Vagina (tissue), 2 donors: ENCODE measurements at regions not wholly inside any gene's neighbourhood (a gene's known extent, or its start where the extent isn't known, plus 50 kb on each side); places are given as distances from the start of the nearest gene placed in this dataset.

Source experiments
- DNase-seq, 2 donors: peaks; one replicate each; pipeline ENCODE4 v3.0.0-alpha.2; 2017; ENCODE audit errors: extremely low spot score in 2 of 2
- H3K27ac ChIP-seq: fragments of 200-600 bp; sonication (generic); one replicate; pipeline ENCODE4 v1.5.1; 2019
- H3K27me3 ChIP-seq: fragments of 200-600 bp; sonication (generic); one replicate; pipeline ENCODE4 v1.5.1; 2019
- H3K36me3 ChIP-seq, 2 donors: fragments of 200-600 bp; sonication (generic); one replicate each; pipeline ENCODE4 v1.5.1; 2017 to 2019
- H3K4me1 ChIP-seq: fragments of 200-600 bp; sonication (generic); one replicate; pipeline ENCODE4 v1.5.1; 2019
- H3K4me3 ChIP-seq, 2 donors: fragments of 200-600 bp; sonication (generic); 1 replicate in 1 of 2; 2 replicates in 1 of 2; pipeline ENCODE4 v1.5.1; 2016 to 2019
- H3K9me3 ChIP-seq: fragments of 200-600 bp; sonication (generic); one replicate; pipeline ENCODE4 v1.5.1; 2019
- CTCF ChIP-seq, 3 experiments: fragments of 450-650 bp in 2 of 3; fragments of 200-600 bp in 1 of 3; sonication (generic) in 1 of 3; IDR thresholded peaks; one replicate each; pipeline ENCODE4 v1.5.1; 2017 to 2019; ENCODE audit warnings: antibody characterized with exemption in 3 of 3, mild to moderate bottlenecking in 2 of 3, moderate library complexity in 2 of 3
- POLR2A ChIP-seq, 2 donors: fragments of 450-650 bp; IDR thresholded peaks; one replicate each; pipeline ENCODE4 v1.6.1; 2017; ENCODE audit warnings: antibody characterized with exemption in 2 of 2, mild to moderate bottlenecking in 2 of 2, moderate library complexity in 2 of 2
- POLR2AphosphoS5 ChIP-seq, 2 donors: sonication (generic); formaldehyde crosslinking; IDR thresholded peaks; one replicate each; pipeline ENCODE4 v1.9.0; 2017; ENCODE audit warnings: antibody characterized with exemption in 2 of 2, mild to moderate bottlenecking in 2 of 2, low read depth in 1 of 2; ENCODE audit not compliant: insufficient read depth in 1 of 2
- intact Hi-C: fragments of 100-400 bp; cut with DNase I; formaldehyde crosslinking; loops from one replicate; pipeline ENCODE4 v1.15.1; 2023

DNA sequence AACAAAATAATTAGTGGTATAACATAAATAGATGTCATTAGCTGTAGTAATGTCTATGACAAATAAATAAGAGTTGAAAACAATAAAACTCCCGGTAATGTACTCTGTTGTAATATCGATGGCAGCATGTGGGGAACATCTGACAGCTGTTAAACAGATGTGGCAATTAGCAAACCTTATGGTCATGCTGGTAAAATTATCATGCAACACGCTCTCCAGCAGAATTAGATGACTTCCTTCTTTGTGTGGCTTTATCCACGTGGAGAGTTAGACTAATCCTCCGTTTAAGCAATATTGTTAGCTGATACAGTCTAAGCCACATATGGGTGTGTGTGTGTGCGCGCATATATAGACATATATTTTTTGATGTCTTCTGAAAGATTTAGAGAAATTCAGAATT is 77.7 kb upstream of the ZFP64 start:
- Histone ChIP-seq H3K4me1 (no peaks in the 10 kb centered on the region), H3K27ac (no peak overlapping the region), H3K27me3 (no peaks in the 10 kb centered on the region), H3K4me3 (no peak overlapping the region), H3K36me3 (no peaks in the 10 kb centered on the region), H3K9me3 (no peaks in the 10 kb centered on the region)
- no peak for TF ChIP-seq CTCF (IDR thresholded peaks at IDR 0.05)
- TF ChIP-seq POLR2AphosphoS5 (IDR thresholded peaks at IDR 0.05; ENCODE audit: insufficient read depth in 1 of 2, low read depth in 1 of 2): no peak
- no peak for TF ChIP-seq POLR2A (IDR thresholded peaks at IDR 0.05)
- intact Hi-C loops: no loop called here
- no peak for DNase-seq

GRCh38 chr20:52268184-52268749 is 76.7 kb upstream of the ZFP64 start:
- H3K9me3 ChIP-seq: no peaks in the 10 kb centered on the region
- no peaks in the 10 kb centered on the region for H3K27me3 ChIP-seq
- H3K36me3 ChIP-seq: no peaks in the 10 kb centered on the region
- no peaks in the 10 kb centered on the region for H3K4me1 ChIP-seq
- H3K27ac ChIP-seq: no peak overlapping the region
- DNase-seq: no peak
- H3K4me3 ChIP-seq: no peak overlapping the region
- TF ChIP-seq CTCF (IDR thresholded peaks at IDR 0.05) (no peak), POLR2AphosphoS5 (IDR thresholded peaks at IDR 0.05; ENCODE audit: insufficient read depth in 1 of 2, low read depth in 1 of 2) (no peak), POLR2A (IDR thresholded peaks at IDR 0.05) (no peak)
- intact Hi-C loops: no loop called here

- intact Hi-C loops: no loop called here
- H3K27me3 ChIP-seq: no peaks in the 10 kb centered on the region
- no peak for TF ChIP-seq CTCF (IDR thresholded peaks at IDR 0.05)
- no peak for TF ChIP-seq POLR2A (IDR thresholded peaks at IDR 0.05)
- TF ChIP-seq POLR2AphosphoS5 (IDR thresholded peaks at IDR 0.05; ENCODE audit: insufficient read depth in 1 of 2, low read depth in 1 of 2): no peak
Observed at GRCh38 chr20:52267418-52267817, 75.8 kb upstream of the ZFP64 start.

DNA sequence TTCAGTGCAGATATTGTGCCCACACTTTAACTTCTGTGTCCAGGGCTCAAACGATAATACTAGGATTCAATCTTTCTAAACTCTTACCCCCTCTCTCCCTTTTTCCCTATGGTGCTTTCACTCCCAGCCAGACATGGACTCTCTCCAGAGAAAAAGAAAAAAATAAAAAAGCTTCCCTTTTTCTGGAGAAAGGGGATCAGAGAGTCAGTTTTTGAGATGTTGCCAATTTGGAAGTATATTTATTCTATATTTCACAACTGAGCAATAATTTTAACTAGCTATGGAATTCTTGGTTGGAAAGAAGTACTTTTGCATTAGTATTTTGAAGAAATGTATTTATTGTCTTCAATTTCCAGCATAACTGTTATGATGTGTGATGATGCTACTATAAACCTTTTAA is 72.2 kb upstream of the ZFP64 start:
- no peak overlapping the region for H3K4me3 ChIP-seq
- no peaks in the 10 kb centered on the region for H3K27me3 ChIP-seq
- no peaks in the 10 kb centered on the region for H3K4me1 ChIP-seq
- TF ChIP-seq POLR2A (IDR thresholded peaks at IDR 0.05) (no peak), CTCF (IDR thresholded peaks at IDR 0.05) (no peak), POLR2AphosphoS5 (IDR thresholded peaks at IDR 0.05; ENCODE audit: insufficient read depth in 1 of 2, low read depth in 1 of 2) (no peak)
- no peaks in the 10 kb centered on the region for H3K9me3 ChIP-seq
- no peak overlapping the region for H3K27ac ChIP-seq
- no peak for DNase-seq
- no peaks in the 10 kb centered on the region for H3K36me3 ChIP-seq
- intact Hi-C loops: no loop called here

More at GRCh38 chr20:52267418-52267817, 75.8 kb upstream of the ZFP64 start:
- H3K36me3 ChIP-seq: no peaks in the 10 kb centered on the region
- H3K4me3 ChIP-seq: no peak overlapping the region
- H3K27ac ChIP-seq: no peak overlapping the region
- DNase-seq: no peak
- H3K4me1 ChIP-seq: no peaks in the 10 kb centered on the region
- no peaks in the 10 kb centered on the region for H3K9me3 ChIP-seq

- Histone ChIP-seq H3K4me1 (no peaks in the 10 kb centered on the region), H3K27ac (no peak overlapping the region), H3K27me3 (no peaks in the 10 kb centered on the region), H3K36me3 (no peaks in the 10 kb centered on the region), H3K9me3 (no peaks in the 10 kb centered on the region), H3K4me3 (no peak overlapping the region)
- no peak for TF ChIP-seq POLR2A (IDR thresholded peaks at IDR 0.05)
- TF ChIP-seq POLR2AphosphoS5 (IDR thresholded peaks at IDR 0.05; ENCODE audit: insufficient read depth in 1 of 2, low read depth in 1 of 2): no peak
- TF ChIP-seq CTCF (IDR thresholded peaks at IDR 0.05): no peak
- no peak for DNase-seq
- intact Hi-C loops: no loop called here
Observed at GRCh38 chr20:52261792-52262191, 70.2 kb upstream of the ZFP64 start.
